GM04503 (cell line): ENCODE measurements at regions not wholly inside any gene's neighbourhood (a gene's known extent, or its start where the extent isn't known, plus 50 kb on each side); places are given as distances from the start of the nearest gene placed in this dataset.
"Not testable (repeated sequence)": the region's sequence is repeated elsewhere in the genome, so short reads cannot be mapped to it uniquely, and the experiment has no call there.

ENCODE experiments used
- DNase-seq: peaks from one replicate; pipeline ENCODE4 v3.0.0-alpha.2; 2012; ENCODE audit warnings: low read depth

DNA sequence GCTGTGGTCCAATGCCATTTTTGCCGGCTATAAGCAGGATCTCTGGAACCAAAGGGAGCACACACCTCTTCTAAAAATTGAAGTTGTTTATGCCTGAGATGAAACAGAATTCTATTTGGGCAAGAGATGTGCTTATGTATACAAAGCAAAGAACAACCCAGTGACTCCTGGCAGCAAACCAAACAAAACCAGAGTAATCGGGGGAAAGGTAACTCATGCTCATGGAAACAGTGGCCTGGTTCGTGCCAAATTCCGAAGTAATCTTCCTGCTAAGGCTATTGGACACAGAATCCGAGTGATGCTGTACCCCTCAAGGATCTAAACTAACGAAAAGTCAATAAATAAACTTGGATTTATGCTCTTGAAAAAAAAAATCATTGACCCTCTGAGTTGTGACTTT, 178.7 kb downstream of the CEMIP2 start:
- no peak for DNase-seq

DNA sequence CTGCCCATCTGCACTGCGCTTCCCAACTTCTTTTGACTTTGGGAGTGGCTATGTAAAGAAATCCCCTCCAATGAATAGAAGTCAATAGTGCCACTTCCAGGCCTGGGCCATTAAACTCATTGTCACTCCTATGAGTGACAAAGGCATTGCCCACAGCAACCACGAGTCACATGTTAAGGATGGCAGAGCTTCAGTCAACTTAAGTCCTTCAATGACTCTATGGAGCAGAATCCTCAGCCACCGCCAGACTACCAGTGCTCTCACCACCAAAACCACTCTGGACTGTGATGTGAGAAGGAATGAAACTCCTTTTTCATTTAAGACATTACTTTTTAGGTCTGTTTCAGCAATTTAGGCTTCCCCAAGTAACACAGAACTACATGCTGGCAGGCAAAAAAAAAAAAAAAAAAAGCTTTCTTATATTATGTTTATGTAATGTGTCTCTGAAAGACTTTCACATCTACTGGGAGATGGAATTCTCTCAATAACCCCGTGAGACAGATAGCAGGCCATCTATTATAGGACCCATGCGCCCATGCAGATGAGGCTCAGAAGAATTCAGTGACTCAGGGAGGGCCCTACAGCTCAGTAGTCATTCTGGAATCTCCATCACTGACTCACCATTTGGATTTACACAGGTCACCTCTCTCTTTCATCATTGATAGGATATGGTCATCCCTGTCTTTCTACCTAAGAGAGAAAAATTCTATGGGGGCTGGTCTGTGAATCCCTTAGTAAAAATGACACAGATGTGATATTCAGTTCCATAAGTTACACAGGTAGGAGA, 180.5 kb downstream of the CEMIP2 start:
- DNase-seq = no peak

DNA sequence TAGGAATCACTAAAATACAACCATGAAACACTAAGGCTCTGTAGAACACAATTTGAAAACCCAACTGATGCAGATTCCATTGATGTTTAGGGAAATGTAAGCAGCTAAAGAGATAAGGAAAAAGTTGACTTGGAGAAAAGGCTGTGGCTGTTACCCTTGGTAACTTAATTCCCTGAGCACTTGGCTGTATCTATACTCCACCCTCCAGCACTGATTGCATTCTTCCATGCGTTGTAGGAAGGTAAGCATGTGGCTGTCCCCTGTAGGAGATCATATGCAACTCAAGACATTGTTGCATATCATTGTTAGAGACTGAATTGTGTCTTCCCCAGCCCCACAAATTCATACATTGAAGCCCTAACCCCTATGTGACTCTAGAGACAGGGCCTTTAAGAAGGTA, 184.5 kb downstream of the CEMIP2 start:
- DNase-seq = no peak

DNA sequence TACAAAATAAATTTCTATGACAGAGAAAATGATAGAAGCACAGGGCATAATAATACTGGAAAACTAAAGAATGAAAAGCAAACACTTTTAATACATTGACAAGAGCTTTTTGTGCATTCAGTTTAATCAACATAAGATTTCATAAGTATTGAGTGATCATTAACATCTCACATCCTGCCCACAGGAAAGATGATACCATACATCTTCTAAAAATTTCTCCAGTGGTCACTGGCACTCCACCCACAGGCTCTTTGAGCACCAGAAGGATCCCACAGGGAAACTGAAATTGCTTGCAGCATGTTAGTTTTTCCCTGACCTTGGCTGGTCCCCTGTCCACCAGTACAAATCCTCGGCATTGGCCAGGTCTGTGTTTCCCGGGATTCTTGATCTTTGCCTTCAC, 186.0 kb downstream of the CEMIP2 start:
- no peak for DNase-seq

DNA sequence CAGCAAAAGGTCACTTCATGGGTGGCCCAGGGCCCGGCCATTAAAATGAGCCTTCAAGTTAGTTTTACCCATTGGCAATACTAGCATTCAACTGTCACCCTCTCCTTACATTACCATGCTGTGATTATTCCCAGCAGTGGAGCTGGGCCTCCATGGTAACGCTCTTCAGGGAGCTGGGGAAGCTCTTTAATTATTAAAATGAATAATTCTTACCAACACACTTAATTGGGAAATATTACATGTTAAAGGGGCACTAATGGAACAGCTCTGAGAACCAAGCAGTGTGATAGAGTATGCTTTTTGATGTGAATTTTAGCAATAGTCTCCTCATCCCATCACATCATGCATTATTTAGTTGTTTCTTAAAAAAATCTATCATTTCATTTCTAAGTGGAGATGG, 187.2 kb downstream of the CEMIP2 start:
- no peak for DNase-seq

DNA sequence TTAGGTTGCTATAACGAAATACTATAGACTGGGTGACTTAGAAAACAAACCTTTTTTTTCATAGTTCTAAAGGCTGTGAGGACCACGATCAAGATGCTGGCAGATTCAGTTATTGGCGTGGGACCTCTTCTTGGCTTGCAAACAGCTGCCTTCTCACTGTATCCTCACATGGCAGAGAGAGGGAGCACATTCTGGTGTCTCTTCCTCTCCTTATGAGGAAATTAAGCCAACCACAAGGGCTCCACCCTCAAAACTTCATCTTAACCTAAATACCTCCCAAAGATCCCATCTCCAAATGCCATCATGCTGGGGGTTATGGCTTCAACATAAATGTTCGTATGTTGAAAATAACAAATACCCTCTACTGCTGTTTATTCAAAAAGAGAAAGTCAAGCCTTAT, 197.1 kb downstream of the CEMIP2 start:
- DNase-seq = no peak

DNA sequence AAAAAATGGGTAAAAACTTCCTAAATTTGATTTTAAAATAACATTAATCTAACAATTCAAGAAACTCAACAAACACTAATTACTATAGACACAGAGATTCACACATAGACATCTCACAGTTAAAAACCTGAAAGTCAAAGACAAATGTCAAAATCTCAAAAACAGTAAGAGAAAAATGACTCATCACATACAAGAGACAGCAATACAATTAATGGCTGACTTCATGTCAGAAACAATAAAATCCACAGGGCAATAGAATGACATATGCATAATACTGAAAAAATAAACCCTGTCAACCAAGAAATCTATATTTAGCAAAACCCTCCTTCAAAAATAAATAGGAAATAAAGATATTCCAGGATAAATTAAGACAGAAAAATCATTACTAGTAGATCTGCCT, 200.4 kb downstream of the CEMIP2 start:
- no peak for DNase-seq

DNA sequence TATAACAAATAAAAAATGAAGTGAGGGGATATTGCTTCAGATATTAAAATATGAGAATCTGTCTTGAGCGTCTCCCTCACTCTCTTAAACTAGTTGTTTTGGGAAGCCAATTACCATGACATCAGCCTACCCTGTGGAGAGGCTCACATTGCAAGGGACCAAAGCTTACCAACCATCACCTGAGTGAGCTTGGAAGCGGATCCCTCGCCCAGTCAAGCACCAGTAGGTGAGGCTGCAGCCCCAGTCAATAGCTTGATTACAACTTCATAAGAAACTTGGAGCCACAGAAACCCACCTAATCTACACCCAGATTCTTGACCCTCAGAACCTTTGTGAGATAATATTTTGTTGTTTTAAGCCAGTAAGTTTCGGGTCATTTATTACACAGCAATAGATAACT, 206.2 kb downstream of the CEMIP2 start:
- no peak for DNase-seq

DNA sequence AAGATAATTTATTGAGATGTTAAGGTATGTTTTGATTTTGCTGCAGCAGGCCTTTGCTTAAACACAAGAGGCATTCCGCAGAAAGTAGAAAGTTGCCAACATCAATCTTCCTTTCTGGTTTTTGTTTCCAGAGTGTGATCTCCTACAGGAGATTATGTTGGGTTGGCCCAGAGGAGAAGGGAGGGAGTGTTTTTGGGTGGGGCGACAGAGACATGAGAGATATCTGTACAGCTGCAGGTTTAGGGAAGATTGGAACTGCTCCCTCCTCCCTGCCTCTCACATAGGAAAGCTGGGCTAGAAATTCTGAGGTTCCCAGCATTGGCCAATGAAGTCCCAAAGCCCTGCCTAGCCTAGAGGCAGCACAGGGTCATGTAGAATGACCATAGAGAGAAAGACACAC, 211.0 kb downstream of the CEMIP2 start:
- DNase-seq = no peak

DNA sequence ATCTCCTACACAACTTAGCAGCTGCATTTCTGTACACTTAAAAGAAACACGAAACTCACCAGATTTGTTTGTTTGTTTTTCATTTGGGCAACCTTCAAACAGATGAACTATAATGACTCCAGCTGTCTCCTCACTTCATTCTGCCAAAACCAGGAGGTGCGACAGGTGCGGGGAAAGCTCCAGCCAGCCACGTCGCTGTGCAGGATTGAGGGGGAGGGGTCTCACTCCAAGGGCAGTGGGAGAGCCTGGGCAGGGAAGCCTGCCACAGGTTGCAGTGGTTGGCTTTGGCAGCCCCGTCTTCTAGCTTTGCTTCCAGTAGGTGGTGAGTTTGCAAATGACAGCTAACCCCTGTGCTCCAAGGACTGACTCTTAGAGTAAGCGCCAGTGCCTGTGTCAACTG, 215.8 kb downstream of the CEMIP2 start:
- no peak for DNase-seq

DNA sequence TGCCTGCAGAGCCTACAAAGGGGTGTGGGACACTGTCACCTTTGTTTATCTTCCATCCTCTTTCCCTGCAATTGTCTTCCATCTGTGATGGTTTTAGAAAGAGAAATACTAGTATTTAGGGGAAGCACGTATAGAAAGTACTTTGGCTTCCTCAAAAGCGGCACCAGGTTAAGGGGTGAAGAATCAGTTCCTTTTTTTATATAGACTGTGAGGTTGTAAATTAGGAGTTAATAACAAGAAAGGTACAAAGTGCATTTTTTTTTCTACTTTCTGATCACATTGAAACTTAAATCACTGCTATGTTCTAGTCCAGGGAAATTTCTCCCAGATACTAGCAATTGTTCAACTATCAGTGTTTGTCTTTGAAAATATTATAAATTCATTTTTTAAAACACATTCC, 219.3 kb downstream of the CEMIP2 start:
- DNase-seq = no peak

DNA sequence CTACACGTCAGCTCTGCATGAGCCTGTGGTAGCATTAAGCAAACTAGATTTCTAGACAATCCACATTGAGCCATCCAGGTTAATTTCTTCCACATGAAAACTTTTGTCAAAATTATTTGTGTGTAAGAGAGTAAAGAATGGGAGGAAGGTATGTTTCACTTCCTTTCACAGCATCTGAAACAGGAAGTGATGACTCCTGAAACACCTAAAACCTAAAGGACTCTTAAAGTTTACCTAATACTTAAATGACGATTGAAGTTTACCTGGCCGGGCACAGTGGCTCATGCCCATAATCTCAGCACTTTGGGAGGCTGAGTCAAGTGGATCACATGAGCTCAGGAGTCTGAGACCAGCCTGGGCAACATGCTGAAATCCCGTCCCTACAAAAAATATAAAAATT, 223.8 kb downstream of the CEMIP2 start:
- DNase-seq = no peak

DNA sequence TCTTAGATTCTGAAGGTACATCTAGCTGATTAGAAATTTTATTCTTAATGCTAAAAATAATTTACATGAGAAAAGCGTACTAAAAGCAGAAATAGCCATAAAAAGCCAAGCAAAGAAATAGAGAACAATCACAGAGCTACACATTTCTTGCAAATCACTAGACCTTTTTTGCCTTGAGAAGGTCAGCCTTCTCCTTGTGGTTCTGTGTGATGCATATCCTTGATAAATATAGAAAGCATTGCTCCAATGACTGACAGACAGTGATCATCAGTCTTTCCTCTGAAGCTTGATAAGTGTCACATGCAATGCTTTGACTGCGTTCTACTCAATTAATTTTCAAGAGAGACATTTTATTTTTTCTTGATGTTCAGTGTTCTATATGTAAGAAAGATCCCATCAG, 226.9 kb downstream of the CEMIP2 start:
- DNase-seq = no peak

DNA sequence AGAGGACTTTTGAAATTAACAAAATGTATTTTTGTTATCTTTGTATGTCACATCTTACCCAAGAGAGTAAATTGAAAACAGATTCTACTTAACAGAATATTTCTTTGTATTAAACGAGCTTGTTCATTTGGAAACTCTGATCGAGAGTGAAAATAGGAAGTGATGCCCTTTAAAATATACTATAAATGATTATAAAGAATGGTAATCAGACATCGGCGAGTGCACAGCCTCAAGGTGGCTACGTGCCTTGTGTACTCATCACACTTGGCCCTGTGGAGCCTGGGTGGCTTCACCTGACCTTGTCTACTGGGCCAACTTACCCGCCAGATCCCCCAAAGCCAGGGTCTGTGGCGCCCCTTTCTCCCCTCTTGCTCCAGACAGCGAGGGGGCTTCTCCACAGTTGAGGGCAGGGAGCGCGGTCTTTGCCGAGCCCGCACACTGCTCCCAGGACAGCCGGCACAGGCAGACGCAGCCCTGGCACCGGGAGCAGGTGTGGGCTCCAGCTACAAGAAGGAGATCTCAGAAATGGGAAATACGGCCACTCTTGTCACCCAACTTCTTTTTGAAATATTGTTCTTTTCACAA, 243.2 kb downstream of the CEMIP2 start:
- DNase-seq = no peak

DNA sequence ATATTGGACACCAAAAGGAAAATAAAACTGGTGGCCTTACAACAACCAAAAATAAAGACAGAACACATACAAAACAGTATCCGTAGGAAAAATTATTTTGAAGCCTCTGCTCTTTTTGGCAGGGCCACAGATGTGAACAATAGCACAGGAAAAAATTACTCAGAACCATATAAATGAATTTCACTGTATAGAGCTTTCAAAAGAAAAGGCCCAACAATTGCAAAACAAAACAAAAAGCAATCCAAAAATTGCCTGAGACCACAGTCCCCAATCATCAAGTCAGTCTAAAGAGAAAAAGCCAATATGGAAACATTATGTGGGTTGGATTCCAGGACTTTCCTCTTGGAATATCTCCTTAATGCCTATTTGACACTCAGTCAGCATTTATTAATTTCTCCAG, 243.8 kb downstream of the CEMIP2 start:
- no peak for DNase-seq

DNA sequence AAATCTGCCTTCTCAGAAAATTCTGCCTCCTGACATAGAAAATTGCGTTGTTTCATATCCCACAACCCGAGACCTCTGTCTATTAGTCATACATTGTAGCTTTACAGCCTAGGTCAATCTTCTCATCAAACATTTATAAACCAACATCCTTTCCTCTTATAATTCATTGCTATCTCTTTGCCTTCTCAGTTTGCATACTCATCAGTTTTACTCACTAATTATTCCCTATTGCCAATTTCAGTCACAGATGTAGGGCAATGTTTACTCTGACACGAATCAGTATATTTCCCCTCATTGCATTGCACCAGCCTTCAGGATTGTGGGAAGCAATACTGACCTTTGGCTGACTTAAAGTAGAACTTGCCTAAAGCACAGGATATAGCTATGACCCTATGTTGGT, 247.2 kb downstream of the CEMIP2 start:
- DNase-seq = no peak

DNA sequence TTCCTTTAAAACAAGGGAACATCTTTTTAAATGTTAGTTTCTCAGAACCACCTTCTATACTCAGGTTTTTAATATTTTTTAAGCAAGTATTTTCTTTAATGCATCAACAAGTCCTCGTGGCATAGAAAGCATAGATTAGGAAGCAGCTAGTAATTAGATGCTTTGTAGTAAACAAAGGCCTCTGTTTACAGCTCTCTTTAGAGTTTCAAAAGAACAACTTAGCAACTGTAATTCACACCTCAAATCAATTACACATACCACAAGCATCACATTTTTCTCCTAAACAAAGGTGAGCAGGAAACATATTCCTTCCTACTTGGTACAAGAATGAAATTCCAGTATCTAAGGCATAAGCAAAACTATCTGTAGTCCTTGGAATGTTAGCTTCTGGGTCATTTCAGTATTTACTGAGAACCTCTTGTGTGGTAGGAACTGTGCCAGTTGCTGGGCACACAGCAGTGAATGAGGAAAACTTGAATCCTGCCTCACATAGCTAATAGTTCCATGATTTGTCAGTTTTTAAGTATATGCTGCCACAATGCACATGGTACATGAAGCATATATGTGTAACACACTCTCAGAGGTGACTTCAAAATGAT, 249.1 kb downstream of the CEMIP2 start:
- no peak for DNase-seq

DNA sequence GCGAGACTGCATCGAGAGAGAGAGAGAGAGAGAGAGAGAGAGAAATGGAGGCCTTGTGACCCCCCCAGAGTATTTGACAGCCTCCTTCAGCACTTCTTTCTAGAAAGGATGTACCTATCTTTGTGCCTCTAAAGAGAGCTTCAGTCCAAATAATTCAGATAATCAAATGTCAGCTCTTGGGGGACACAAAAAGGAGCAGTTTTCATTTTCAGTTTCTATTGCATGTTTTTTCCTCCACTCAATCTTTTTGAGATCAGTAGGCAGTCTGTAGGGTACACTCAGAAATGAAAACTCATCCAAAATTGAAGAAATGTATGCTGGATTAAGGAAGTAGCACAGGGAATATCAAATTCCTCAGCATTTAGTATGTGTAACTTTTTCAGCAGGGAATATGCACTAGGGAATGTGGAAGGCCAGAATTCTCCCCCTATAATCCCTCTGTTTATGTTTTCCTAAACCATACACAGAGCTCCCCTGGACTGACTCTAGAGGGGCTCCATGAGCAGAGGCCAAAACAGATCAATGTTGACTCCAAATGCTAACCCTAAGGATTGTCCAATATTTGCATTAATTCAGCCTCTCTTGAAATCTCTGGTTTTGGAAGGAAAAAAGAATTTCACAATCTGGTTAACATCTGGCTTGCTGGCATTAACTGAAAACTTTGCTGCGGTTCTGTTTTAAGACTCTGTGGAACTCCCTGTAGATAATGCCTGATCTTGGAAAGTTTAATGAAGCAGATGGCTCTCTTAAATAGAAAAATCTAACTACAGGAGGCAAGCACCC, 250.1 kb downstream of the CEMIP2 start:
- DNase-seq = no peak

DNA sequence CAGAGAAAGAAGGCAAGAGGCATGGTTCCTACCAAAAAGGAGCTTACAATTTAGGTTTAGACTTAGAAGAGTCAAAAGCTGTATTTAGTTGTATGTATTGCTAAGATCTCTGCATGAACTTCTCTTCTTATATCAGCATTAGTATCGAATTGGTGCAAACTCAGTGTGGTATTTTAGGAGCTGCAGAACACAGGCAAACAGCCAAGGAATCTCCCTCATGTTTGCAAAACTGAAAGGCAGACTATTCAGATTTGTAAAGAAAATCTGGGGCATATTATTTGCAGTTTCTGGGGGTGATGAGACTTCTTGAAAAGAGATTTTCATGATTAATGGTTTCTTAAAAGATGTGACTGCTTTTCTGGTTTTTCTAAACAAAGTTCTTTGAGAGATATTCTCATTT, 252.7 kb downstream of the CEMIP2 start:
- no peak for DNase-seq

DNA sequence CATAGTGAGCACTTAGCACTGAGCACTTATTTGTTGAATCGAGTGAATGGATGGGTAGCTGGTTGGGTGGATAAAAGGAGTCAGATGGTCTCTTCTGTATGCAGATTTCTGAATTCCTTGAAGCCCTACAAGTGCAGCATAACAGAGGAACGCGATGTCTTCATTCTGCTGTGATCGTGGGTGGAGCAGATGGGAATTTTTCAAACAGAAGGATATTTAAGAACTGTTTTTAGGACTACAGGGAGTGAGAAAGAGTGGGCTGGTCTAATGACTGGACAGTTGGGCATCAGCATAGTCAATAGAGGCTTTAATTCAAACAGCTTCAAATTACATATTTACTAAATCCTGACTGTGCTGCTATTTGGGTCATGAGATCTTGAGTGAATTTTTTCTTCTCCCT, 253.2 kb downstream of the CEMIP2 start:
- DNase-seq = no peak

DNA sequence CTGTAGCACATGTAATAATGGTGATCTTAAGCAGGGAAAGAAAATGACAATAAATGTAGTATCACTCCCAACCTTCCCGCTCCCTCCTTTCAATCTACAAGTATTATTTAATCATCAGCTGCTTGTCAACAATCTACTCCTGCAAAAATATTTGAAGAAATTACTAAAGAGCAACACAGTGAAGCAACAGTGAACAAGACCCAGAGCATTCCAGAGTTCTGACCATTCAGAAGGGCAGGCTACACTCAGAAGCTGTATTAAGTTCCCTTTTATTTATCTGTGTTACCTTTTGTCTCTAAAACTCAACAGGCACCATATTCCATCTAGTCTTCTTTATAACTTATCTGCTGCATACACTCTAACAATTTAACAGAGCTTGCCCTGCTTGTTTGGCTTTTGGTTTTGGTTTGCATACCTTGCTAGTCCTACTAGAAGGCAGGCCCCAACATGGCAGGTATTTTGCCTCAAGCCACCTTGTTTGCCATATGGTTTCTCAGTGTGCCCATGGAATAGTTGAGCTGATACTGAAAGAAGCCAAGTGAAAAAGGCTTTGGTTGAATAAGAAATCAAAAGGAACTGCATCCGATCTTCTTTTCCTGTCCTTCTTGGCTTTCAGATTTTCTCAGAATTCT, 253.9 kb downstream of the CEMIP2 start:
- no peak for DNase-seq

DNA sequence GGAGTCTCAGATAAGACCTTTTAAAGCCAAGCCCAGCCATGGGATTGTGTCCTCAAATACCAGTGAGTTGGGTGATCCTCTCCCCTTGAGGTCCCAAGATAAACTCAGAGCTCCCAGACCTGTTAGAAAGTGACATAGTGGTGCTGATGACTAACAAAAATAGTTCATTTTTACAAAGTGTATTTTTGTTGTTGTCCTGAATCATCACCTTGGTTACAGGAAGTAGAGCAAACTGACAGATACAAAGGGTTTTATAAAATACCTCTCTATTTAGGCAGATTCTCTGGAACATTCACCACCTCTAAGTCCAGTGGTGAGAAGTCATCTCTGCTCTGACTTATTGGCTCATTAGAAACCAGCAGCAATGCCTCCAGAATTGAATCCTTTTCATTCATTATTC, 259.3 kb downstream of the CEMIP2 start:
- DNase-seq = no peak

DNA sequence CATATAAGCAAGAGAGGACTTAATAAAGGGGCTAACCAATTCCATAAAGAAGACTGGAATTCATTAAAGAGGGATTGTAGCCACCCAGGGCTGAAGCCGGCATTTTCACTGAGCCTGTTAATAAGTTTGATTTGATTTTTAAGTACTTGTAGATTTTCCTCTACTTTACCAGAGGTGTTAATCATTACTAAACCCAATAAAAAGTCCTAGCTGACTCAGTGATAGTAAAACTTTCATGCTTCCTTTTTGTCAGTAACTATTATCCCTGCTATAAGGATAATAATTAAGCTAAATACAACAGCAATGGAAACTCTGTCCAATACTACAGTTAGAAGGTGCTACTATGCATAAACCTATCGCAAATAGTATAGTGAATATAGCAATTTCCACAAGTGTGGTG, 260.2 kb downstream of the CEMIP2 start:
- not testable (repeated sequence) for DNase-seq
